Femur (tissue), 1 donor: ENCODE measurements at regions not wholly inside any gene's neighbourhood (a gene's known extent, or its start where the extent isn't known, plus 50 kb on each side); places are given as distances from the start of the nearest gene placed in this dataset.
"Not testable (repeated sequence)": the region's sequence is repeated elsewhere in the genome, so short reads cannot be mapped to it uniquely, and the experiment has no call there.

Experiments
- DNase-seq: peaks from one replicate; pipeline ENCODE4 v3.0.0-alpha.2; 2017

- DNase-seq, result no peak
These were observed 95.9 kb upstream of the DDHD1 start for GRCh38 chr14:53249059-53249458.

DNA sequence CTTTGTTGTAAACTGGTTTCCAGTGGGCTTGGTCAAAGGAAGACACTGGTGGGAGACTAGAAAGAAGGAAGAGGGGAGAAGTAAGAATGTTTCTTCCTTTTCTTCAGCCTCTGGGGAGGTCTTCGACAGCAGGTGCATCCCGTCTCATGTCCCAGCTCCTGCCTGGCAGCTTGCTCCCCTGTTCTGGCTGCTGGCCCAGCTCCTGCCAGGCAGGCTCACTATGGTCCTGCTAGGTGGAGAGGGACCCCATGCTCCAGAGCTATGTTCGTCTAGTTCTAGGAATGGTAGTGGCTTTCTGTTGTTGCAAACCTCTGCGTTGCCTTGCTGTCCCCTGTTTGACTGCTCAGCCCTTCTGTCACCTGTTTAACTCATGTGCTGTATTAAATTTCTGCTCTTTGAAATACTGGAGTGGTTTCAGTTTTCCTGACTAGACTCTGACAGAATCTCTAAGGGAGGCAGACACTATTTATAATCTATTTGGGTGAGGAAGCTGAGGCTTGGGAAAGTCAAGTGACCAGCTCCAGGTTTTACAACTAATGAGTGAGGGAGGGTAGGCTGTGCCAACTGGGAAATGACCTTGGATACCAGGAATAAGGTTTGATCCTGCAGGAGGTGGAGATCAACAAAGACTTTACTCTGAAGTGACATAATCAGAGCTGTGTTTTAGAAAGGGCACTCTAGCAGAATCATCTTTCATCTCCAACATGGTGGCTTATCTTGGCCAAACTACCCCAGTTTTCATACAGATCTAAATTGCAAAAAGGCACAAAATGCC is 94.7 kb upstream of the DDHD1 start:
- DNase-seq, result peak; percentile 23

GRCh38 chr14:53242898-53243297 is 89.8 kb upstream of the DDHD1 start:
- not testable (repeated sequence) for DNase-seq

- no peak for DNase-seq
These were observed 84.4 kb upstream of the DDHD1 start for GRCh38 chr14:53237488-53237887.

DNA sequence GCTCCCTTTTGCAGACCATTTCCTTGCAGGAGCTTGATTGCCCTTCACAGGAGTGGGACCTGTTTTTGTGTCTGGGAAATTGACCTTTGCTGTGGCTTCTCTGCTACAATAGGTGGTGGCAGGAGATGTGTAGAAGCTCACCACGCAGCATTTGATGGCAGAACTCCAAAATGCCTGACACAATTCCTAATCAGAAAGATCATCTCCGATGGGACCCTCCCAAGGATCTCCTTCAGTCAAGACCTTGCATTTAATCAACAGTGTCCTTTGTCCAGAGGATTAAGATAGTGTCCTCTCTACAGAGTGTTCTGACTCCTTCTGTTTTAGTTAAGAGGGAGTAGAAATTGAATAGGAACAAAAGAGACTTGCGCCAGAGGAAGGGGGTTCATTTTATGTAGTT is 83.6 kb upstream of the DDHD1 start:
- no peak for DNase-seq

GRCh38 chr14:53231171-53231570 is 78.0 kb upstream of the DDHD1 start:
- no peak for DNase-seq

GRCh38 chr14:53228966-53229365 is 75.8 kb upstream of the DDHD1 start:
- no peak for DNase-seq

GRCh38 chr14:53227154-53227718 is 74.1 kb upstream of the DDHD1 start:
- DNase-seq, result no peak

DNA sequence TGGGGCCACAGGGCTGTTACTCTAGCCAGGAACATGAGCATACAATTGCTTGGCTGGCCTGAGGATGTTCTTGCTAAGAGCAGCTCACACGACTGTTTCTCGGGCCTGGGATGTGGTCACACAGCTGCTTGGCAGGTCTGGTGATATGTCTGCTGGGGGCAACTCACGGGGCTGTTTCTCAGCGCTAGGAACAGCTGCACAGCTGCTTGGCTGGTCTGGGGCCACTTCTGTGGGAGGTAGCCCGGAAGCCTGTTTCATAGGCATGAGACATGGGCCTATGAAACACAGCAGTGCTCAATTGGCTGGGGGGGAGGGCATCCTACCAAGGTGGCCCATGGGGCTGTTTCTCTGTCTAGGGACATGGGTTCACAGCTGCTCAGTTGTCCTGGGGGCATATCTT is 73.4 kb upstream of the DDHD1 start:
- peak; percentile 54 for DNase-seq

DNA sequence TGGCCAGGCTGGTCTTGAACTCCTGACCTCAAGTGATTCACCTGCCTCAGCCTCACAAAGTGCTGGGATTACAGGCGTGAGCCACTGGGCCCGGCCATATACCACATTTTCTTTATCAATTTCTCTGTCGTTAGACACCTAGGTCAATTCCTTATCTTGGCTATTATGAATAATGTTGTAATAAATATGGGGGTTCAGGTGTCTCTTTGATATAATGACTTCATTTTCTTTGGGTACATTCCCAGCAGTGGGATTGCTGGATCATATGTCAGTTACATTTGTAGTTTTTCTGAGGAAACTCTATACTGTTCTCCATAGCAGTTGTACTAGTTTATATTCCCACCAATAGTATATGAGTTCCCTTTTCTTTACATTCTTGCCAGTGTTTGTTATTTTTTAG is 67.8 kb upstream of the DDHD1 start:
- no peak for DNase-seq

GRCh38 chr14:53218161-53218560 is 65.0 kb upstream of the DDHD1 start:
- no peak for DNase-seq

- DNase-seq, result peak; percentile 79
These were observed 64.3 kb upstream of the DDHD1 start for GRCh38 chr14:53217316-53217994.

GRCh38 chr14:53216955-53217315 is 63.8 kb upstream of the DDHD1 start:
- not testable (repeated sequence) for DNase-seq

- DNase-seq, result not testable (repeated sequence)
These were observed 63.4 kb upstream of the DDHD1 start for GRCh38 chr14:53216478-53216877.

DNA sequence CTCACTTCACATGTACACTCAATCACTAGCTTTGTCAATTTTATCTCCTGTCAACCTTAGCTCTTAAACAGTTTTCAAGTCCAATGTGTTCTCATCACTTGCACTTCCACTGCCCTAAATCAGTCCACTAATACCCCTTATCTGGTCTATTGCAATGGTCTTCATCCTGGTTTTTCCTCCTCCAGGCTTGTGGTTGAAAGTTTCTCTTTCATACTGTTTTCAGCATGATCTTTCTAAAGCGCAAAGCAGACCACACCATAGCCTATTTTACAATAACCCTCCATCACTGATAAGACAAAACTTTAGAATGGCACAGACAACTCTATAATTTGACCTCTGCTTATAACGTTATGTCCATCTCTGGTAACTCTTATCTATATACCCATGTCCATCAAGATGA is 62.0 kb upstream of the DDHD1 start:
- no peak for DNase-seq

DNA sequence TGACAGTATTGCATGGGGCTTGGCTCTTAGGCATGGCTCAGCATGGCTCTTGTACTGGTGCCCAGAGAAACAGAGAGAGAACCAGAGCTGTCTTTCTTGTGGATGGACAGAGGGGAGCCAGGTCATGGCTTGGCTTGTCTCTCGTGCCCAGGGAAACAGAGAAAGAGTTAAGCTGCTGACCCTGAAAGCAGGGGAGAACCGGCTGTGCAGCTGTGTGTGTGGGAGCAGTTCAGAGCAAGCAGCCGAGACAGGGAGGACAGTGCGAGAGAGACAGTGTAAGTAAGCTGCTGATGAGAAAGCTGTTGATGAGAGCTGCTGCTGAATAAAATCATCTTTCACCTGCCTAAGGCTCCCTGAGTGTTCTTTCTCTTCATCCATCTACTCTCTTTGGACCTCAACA is 61.3 kb upstream of the DDHD1 start:
- DNase-seq, result no peak

DNA sequence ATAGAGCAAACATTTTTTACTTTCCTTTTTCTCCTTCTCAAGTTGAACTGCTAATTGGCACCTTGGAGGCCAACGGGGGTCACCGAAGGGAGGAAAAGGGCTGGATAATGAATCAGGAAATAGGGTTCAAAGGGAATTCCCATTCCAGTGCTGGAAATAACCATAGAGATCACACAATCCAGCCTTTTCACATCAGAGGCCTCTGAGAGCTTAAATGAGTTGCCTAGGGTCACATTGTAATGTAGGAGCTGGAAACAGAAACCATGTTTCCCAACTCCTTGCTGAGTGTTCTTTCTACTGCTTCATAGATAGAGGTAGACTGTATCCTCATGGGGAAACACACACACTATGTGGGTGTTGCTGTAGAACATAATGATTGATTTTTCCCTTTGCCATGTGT is 60.6 kb upstream of the DDHD1 start:
- DNase-seq, result no peak

- DNase-seq, result no peak
These were observed 56.2 kb upstream of the DDHD1 start for GRCh38 chr14:53209370-53209769.
